ENCODE measurements at regions not wholly inside any gene's neighbourhood (a gene's known extent, or its start where the extent isn't known, plus 50 kb on each side); places are given as distances from the start of the nearest gene placed in this dataset.
"Not testable (repeated sequence)": the region's sequence is repeated elsewhere in the genome, so short reads cannot be mapped to it uniquely, and the experiment has no call there.

GRCh38 chr1:103459346-103459745 lies 66.2 kb upstream of the RNPC3 start:
- intact Hi-C loops (cut with DNase I), result no loop called here
- Histone ChIP-seq H3K27ac (no peak overlapping the region), H3K27me3 (no peaks in the 10 kb centered on the region), H3K4me3 (no peak overlapping the region), H3K9me3 (no peaks in the 10 kb centered on the region), H3K4me1 (no peaks in the 10 kb centered on the region), H3K36me3 (no peaks in the 10 kb centered on the region)
- 59 to 68% methylated on average over 3 of the region's 3 CpGs for WGBS, 2 donors
- TF ChIP-seq CTCF (IDR thresholded peaks at IDR 0.05) (no peak), POLR2AphosphoS5 (IDR thresholded peaks at IDR 0.05) (no peak), POLR2A (IDR thresholded peaks at IDR 0.05) (no peak), EP300 (IDR thresholded peaks at IDR 0.05) (no peak)
- no peak for DNase-seq

- intact Hi-C loops (cut with DNase I), result no loop called here
- 75 to 85% methylated on average over 7 of the region's 7 CpGs for WGBS, 2 donors
- Histone ChIP-seq H3K9me3 (no peaks in the 10 kb centered on the region), H3K4me3 (no peak overlapping the region), H3K27ac (no peak overlapping the region), H3K4me1 (no peaks in the 10 kb centered on the region), H3K27me3 (no peaks in the 10 kb centered on the region), H3K36me3 (no peaks in the 10 kb centered on the region)
- no peak for TF ChIP-seq CTCF (IDR thresholded peaks at IDR 0.05)
- no peak for DNase-seq
Measured at GRCh38 chr1:103457886-103458455, 67.5 kb upstream of the RNPC3 start.

- no peaks in the 10 kb centered on the region for H3K36me3 ChIP-seq
- no peaks in the 10 kb centered on the region for H3K4me1 ChIP-seq
- intact Hi-C loops (cut with DNase I), result no loop called here
- no peak for TF ChIP-seq CTCF (IDR thresholded peaks at IDR 0.05)
- no peak for TF ChIP-seq POLR2AphosphoS5 (IDR thresholded peaks at IDR 0.05)
- TF ChIP-seq POLR2A (IDR thresholded peaks at IDR 0.05), result no peak
- TF ChIP-seq EP300 (IDR thresholded peaks at IDR 0.05), result no peak
- DNase-seq, result no peak
- no peak overlapping the region for H3K27ac ChIP-seq
- H3K9me3 ChIP-seq, result no peaks in the 10 kb centered on the region
- no peak overlapping the region for H3K4me3 ChIP-seq
- WGBS, 2 donors, result 70 to 73% methylated on average over 1 of the region's 1 CpG
- no peaks in the 10 kb centered on the region for H3K27me3 ChIP-seq
Measured at GRCh38 chr1:103448560-103448959, 76.9 kb upstream of the RNPC3 start.

- Histone ChIP-seq H3K9me3 (no peaks in the 10 kb centered on the region), H3K4me3 (no peak overlapping the region), H3K36me3 (no peaks in the 10 kb centered on the region), H3K27me3 (no peaks in the 10 kb centered on the region), H3K27ac (no peak overlapping the region), H3K4me1 (no peaks in the 10 kb centered on the region)
- 93 to 94% methylated on average over 1 of the region's 1 CpG for WGBS, 2 donors
- TF ChIP-seq POLR2A (IDR thresholded peaks at IDR 0.05) (no peak), CTCF (IDR thresholded peaks at IDR 0.05) (no peak), POLR2AphosphoS5 (IDR thresholded peaks at IDR 0.05) (no peak), EP300 (IDR thresholded peaks at IDR 0.05) (no peak)
- intact Hi-C loops (cut with DNase I), result no loop called here
- DNase-seq, result no peak
Measured at GRCh38 chr1:103447471-103447870, 78.0 kb upstream of the RNPC3 start.

- Histone ChIP-seq H3K4me1 (no peaks in the 10 kb centered on the region), H3K9me3 (no peaks in the 10 kb centered on the region), H3K36me3 (no peaks in the 10 kb centered on the region), H3K27me3 (no peaks in the 10 kb centered on the region), H3K4me3 (no peak overlapping the region), H3K27ac (no peak overlapping the region)
- WGBS, 2 donors, result 56 to 70% methylated on average over 3 of the region's 3 CpGs
- TF ChIP-seq POLR2A (IDR thresholded peaks at IDR 0.05) (no peak), CTCF (IDR thresholded peaks at IDR 0.05) (no peak), POLR2AphosphoS5 (IDR thresholded peaks at IDR 0.05) (no peak), EP300 (IDR thresholded peaks at IDR 0.05) (no peak)
- no peak for DNase-seq
- intact Hi-C loops (cut with DNase I), result no loop called here
Measured at GRCh38 chr1:103441342-103441741, 84.2 kb upstream of the RNPC3 start.

GRCh38 chr1:103436568-103437100 lies 88.9 kb upstream of the RNPC3 start:
- H3K27me3 ChIP-seq; intact Hi-C loops (cut with DNase I); H3K4me1 ChIP-seq; H3K36me3 ChIP-seq; H3K4me3 ChIP-seq; DNase-seq; H3K9me3 ChIP-seq; H3K27ac ChIP-seq: not testable (repeated sequence)
- 66 to 75% methylated on average over 4 of the region's 4 CpGs for WGBS, 2 donors

Measured in sigmoid colon (tissue), 6 donors.